Brain pericyte (primary cell): ENCODE measurements at regions not wholly inside any gene's neighbourhood (a gene's known extent, or its start where the extent isn't known, plus 50 kb on each side); places are given as distances from the start of the nearest gene placed in this dataset.
"Not testable (repeated sequence)": the region's sequence is repeated elsewhere in the genome, so short reads cannot be mapped to it uniquely, and the experiment has no call there.

Experiments used
- DNase-seq: peaks from one replicate; pipeline ENCODE4 v3.0.0-alpha.2; 2012; ENCODE audit warnings: low read depth, low spot score

DNA sequence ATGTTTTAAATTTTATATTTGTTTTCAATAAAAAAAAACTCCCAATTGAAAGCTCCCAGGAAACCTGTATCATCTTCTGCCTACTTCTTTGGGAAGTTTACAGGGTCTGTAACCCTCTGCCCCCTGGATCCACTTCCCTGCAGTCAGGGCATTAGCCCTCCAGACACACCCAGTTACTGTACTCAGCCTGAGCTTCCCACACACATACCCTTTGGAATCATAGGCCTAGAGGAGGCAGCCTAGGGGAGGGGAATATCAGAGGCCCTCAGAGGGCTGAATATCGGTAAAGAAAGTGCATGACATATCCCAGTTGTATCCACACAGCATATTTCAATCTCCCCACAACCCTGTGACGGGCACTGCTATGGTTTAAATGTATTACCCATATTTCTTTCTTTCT is 56.2 kb upstream of the TFPI start:
- not testable (repeated sequence) for DNase-seq

DNA sequence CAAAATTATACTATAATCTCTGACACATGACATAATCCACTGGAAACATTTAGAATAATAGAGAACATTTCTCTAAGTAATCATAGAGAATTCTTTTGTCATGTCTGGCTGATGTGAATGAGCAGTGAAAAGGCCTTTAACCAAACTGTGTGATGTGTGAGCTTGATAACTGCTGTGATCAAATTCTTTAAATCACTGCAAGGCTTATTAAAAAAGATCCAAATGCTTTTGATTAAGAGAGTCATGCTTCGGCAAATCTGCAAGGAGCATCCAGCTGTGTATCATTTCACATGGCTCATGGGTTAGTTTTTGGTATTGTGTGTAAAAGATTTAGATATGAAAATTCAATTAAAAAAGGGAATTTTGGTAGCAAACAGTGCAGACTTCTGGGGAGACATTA is 58.6 kb upstream of the TFPI start:
- DNase-seq: no peak

DNA sequence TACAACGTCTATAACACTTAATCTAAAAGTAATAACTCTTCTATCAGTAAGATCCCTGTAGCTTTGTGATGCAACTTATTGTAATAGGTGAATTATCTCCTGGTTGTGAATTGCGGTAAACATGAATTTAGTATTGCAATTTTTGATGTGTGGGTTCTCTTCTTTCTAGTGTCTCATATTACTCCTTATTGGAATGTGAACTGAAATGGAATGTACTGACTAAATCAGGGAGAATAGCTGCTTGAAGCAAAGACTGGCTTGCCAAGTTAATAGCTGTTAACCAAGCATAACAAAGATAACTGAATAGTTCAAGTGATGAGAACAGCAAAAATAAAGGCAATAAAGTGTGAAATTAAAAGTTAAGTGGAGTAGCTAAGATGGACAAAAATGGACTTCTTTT is 60.5 kb upstream of the TFPI start:
- no peak for DNase-seq

DNA sequence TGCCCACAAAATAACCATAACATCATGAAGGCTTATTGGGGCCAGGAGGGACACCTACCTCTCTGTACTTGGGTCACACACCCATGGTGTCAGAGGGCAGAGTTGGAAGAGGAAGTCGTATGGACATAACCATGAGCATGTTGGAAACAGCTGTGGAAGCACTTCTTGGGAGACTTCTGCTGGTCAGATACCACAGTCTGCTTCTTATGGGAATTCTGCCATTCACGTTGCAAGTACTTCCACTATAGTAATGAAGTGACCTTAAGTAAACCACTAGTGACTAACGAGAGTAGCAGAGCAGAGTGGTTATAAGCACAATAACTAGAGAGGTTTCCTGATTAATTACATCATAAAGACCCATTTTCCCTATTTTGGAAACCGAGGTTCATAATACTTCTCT is 61.1 kb upstream of the TFPI start:
- no peak for DNase-seq

DNA sequence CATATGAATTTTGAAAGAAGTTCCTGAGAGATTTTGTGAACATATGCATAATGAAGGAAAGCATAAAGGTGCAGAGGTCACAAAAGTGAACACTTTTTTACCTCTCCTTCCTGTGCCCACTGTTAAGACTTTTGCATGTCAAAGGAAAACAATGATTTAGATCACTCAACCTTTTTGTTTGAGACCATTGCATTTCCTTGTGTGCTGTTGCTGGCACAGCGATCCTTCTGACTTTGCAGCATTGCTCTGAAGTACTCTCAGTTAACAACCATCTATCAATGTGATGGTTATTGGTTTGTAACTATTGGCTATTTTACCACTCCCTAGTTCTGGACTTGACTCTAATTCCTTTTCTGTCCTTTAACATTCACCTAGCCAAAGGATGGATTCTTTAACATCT is 61.7 kb upstream of the TFPI start:
- DNase-seq: no peak

DNA sequence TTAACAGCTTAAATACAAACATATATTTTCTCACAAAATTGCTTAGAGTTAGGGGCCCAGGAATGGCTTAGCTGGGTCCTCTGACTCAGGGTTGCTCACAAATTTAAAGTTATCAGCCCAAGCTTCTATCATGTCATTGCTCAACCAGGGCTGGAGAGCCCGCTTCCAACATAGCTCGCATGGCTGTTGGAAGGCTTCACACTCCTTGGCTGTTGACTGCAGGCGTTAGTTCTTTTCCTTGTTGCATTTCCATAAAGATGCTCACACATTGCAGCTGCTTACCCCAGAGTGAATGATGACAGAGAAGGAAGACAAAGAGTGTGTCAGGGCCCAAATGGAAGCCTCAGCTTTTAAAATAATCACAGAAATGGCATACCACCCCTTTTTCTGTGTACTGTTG is 62.9 kb upstream of the TFPI start:
- no peak for DNase-seq

DNA sequence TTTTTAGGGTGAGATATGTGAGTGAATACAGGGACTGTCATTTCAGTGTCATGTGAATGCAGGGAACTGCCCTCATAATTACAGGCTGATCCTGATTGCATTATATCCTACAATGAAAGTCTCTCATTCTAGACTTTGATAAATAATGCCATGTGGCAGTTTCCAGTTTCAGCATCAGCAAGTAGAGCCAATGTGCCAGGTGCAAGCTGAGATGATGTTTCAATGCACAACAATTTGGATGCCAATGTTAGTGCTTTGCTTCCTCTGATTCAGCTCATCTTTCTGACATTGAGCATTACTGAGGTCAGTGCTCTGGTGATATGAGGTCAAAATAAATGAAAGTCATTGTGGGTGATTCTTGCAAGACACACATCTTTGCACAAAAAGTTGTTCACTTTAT is 63.7 kb upstream of the TFPI start:
- no peak for DNase-seq

DNA sequence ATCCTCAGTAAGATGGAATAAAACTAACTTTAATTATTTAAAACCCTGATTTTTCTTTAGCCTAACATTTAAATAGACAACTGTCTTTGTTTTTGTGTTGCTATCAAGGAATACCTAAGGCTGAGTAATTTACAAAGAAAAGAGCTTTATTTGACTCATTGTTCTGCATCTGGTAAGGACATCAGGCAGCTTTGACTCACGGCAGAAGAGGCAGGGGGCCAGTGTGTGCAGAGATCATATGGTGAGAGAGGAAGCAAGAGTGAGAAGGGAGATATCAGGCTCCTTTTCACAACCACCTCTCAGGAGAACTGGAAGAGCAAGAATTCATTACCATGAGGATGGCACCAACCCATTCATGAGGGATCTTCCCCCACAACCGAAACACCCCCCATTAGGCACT is 64.6 kb upstream of the TFPI start:
- peak; percentile 31 for DNase-seq

DNA sequence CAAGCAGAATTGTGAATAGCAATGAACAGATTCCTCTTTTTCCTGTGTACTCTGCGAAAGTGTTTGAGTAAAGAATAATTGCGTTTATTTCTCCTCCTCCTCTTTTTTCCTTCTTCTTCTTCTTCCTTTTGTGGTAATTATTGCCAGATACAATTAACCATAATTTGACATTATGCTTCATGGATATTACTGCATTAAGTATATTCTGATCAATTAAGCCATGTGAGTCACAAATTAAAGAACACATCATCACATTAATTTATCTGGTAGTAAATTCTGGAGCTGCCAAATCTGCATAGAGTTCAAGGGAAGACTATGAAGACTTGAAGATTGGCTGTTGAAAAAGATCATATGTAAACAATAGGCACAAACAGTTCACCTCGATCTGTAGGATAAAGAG is 72.9 kb upstream of the TFPI start:
- no peak for DNase-seq

DNA sequence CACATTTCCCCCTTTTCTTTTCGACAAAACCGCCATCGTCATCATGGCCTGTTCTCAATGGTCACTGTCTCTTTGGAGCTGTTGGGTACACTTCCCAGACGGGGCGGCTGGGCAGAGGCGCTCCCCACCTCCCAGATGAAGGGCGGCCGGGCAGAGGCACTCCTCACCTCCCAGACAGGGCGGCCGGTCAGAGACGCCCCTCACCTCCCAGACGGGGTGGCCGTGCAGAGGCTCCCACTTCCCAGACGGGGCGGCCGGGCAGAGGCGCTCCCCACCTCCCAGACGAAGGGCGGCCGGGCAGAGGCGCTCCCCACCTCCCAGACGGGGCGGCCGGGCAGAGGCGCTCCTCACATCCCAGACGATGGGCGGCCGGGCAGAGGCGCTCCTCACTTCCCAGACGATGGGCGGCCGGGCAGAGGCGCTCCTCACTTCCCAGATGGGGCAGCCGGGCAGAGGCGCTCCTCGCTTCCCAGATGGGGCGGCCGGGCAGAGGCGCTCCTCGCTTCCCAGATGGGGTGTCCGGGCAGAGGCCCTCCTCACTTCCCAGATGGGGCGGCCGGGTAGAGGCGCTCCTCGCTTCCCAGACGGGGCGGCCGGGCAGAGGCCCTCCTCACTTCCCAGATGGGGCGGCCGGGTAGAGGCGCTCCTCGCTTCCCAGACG is 82.6 kb upstream of the TFPI start:
- DNase-seq: not testable (repeated sequence)

DNA sequence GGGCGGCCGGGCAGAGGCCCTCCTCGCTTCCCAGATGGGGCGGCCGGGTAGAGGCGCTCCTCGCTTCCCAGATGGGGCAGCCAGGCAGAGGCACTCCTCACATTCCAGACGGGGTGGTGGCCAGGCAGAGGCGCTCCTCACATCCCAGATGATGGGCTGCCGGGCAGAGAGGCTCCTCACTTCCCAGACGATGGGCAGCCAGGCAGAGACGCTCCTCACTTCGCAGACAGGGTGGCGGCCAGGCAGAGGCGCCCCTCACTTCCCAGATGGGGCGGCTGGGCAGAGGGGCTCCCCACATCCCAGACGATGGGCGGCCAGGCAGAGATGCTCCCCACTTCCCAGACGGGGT is 83.1 kb upstream of the TFPI start:
- not testable (repeated sequence) for DNase-seq

DNA sequence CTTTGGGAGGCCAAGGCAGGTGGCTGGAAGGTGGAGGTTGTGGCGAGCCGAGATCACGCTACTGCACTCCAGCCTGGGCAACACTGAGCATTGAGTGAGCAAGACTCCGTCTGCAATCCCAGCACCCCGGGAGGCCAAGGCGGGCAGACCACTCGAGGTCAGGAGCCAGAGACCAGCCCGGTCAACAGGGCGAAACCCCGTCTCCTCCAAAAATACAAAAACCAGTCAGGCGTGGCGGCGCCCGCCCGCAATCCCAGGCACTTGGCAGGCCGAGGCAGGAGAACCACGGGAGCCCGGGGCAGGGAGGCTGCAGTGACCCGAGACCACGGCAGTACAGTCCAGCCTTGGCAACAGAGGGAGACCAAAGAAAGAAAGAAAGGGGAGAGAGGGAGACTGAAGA is 83.5 kb upstream of the TFPI start:
- DNase-seq: not testable (repeated sequence)

DNA sequence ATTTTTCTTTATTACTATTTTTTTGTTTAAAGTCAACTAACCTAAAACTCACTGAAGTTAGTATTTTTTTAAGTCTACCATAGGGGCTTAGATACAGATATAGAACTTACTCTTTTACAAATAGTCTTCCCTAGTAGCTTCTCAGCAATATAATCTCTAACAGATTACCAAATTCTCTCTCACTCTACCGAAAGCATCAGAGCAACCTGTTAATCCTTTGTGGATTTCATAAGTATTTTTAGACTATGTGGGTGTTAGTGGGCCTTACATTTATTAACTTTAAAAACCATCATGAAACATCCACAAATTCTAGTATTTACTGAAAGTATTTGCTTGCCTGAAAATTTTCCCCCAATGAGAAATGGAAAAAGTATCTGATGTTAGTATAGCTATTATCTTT is 84.6 kb upstream of the TFPI start:
- DNase-seq: no peak

DNA sequence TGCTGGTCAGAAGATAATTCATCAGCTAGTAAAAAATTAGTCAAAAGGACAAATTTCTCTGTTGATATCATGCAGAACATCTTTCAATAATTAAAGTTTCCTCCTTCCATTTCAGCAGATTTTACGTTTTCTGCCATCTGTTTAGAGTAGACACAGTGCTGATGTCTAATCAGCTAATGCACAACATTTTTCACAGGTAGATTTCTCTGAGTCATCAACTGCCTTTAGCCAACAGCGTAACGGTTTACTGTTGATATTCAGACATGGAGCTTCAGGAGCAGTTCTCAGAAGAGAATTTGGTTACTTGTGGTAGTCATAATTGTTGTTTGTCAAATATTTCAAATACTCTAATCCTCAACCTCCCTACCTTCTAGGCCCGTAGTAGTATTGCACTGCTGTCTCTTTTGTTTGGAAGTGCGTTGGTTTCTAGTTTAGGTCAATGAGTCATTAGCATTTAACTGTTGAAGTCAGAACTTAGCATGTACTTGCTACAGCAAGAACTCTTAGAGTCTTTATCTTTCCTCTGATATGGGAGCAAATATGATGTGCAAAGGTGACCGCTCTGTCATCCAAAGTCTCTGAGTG is 86.8 kb upstream of the TFPI start:
- DNase-seq: no peak

DNA sequence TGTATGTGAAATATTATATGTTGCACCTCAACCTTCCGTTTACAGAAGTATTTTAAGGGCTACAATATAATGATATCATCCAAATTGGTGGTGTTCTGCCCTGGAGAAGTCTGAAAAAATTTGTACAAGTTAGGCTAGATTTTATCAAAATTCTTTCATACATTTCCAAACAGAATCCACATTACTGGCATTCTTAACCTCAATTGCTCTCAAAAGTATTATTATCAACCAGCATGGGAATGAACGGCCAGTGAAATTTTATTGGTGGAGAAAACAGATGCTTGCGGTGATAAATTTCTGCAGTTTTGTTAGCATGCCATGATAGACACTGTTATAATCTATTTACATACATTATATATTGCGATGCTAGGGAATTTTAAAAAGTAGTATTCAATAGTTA is 88.3 kb upstream of the TFPI start:
- no peak for DNase-seq

DNA sequence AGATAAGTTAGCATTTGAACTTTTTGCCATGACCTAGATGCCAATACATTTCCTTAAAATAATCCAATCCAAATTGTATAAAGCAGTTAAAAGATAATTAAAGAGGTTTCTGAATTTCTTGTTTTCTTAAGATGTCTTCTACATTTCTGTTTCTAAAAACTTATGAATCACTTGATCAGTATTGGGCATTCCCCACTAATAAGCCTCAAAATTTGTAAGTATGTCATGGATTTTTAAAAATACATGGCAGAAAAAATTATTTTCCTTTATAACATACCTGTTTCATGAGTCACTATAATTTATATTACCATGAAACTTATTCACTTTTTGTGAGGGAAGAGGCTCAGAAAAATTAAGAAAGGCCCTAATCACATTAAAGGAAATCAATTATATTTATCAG is 90.3 kb upstream of the TFPI start:
- no peak for DNase-seq

DNA sequence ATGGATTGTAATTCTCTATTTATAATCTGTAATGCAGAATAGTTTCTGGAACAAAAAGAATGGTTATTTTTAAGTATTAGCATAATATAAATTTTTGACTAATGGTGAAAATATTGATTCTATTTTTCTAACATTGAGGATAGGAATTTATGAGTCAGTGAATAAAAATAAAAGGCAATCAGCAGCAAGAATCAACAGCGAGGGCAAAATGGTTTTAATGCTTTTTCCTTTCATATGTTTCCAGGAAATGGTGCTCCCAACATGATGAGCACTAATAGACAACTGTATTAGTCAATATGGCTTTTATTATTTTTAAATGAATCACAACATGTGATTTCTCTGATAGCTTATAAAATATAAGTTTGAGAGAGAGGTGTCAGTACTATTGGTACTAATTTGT is 90.7 kb upstream of the TFPI start:
- no peak for DNase-seq

DNA sequence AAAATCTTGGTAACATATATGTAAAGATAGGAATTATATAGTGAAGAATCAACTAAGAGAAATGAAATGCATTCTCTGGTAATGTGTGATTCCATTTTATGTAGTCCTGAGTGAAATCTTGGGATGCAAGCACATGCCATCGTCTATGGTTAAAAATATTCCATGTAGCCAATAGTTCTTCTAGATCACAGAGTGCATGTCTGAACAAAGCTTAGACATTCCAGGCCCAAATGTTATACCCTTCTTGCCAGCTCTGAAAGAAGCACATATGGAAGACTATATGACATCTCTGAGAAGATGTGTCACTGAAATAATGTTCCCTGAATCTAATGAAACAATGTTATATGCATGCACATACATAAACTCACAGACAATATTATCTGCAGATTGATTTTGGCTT is 92.3 kb upstream of the TFPI start:
- no peak for DNase-seq

DNA sequence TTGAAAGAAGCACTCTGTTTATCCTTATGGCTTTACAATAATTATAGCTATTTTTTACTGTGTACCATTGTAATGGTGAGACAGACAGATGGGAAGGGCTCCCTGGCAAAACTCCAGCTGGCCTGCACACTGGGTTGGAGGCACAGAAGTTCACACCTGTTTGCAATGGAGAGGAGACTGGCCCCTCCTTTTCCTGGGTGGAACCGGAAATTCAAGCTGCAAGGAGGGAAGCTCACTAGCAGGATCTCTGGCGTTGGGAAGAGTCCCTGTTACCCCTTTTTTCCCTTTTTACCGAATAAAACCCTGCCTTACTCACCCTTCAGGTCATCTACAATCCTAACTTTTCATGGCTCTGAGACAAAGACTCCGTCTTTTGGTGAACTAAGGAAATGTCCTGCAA is 100.3 kb upstream of the TFPI start:
- DNase-seq: no peak

DNA sequence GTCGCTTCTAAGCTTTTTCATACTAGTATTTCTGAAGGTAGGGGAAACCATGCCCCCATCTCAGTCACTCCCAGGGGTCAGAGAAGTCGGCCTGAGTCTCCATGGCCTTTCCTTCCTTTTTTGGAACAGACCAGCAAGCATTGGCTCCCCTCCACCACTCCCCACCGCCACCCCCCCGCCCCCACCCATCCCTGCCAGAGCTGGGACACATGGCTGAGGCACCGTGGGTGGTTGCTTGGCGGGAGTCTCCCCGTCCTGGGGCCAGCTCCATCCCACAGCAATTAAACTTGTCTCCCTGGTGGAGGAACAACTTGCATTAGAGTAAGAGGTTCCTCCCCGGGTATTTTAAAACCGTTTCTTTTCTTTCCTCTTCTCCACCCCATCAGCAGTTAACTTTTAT is 100.8 kb upstream of the TFPI start:
- DNase-seq: no peak

DNA sequence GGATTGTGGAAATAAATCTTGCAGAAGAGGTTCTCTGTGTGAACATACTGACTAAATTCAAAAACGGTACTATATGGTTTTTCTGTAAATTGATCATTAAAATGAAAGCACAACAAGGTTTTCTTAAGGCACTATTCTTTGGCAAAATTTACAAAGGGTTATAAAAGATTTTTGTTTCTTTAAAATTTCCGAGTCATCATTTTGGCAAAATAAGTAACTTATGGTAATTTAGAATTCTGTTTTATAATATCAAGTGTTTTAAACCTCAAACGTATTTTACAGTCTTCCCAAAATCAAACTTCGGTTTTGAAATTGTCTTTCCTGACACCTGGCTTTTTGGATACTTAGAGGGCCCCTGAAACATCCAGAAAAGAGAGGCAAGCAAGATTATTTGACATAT is 101.9 kb upstream of the TFPI start:
- no peak for DNase-seq

DNA sequence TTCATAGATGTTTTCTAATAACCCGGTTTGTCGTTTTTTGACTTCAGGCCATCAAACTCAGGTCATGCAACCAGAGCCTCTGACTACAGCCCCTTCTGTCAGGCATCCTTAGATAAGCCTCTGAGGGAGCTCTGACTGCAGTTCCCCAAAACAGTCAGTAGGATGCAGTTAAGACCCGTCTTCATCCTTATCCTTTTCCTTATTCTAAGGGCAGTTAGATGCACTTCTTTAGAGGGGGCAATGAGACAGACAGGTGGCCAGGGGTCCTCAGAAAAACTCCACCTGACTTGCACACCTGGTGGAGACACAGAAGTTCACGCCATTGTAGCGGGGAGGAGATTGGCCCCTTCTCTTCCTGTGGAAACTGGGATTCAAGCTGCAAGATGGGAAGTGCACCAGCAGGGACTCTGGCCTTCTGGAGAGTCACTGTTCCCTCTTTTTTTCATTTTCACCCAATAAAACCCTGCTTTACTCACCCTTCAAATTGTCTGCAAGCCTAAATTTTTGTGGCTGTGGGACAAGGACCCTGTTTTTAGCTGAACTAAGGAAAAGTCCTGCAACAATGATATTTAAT is 104.8 kb upstream of the TFPI start:
- no peak for DNase-seq

DNA sequence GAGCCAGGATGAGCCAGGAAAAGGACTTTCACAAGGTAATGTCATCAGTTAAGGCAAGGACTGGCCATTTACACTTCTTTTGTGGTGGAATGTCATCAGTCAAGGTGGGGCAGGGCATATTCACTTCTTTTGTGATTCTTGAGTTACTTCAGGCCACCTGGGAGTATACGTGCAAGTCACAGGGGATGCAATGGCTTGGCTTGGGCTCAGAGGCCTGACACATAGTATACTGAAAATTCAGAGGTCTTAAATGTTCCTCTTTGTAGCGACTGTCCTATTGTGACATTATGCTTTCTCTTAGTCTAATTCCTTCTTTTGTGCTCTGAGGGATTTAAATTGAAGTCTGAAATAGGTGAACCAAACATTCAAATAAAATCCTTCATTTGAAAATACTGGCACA is 121.8 kb upstream of the TFPI start:
- DNase-seq: not testable (repeated sequence)

DNA sequence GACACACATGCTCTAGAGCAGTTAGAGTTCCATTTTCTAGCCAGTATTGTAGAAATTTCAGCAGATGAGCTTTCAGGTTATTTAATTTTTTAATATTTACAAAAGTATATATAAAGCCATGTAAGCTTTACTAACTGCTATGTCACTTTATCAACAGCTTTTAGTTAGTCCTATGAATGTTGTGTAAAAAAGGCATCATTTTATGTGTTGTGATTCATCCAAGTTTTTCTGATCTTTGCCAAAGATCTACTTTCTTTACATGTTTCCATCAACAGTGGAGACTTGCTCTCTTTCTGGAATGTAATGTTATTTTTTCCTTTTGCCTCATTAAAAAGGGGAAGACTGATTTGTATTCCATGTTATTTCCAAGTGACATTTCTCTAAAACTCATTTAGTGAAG is 125.2 kb upstream of the TFPI start:
- no peak for DNase-seq
